AG09319 (cell line): ENCODE measurements at regions not wholly inside any gene's neighbourhood (a gene's known extent, or its start where the extent isn't known, plus 50 kb on each side); places are given as distances from the start of the nearest gene placed in this dataset.

ENCODE experiments used
- DNase-seq: peaks from one replicate; pipeline ENCODE4 v3.0.0-alpha.2; 2010; ENCODE audit warnings: low read depth; ENCODE audit errors: extremely low read depth
- TF ChIP-seq, protein P1 (sequence below): IDR thresholded peaks from 2 replicates; pipeline ENCODE4 v1.5.1; 2011; ENCODE audit warnings: low read depth, mild to moderate bottlenecking, inconsistent platforms, low read length, moderate library complexity

DNA sequence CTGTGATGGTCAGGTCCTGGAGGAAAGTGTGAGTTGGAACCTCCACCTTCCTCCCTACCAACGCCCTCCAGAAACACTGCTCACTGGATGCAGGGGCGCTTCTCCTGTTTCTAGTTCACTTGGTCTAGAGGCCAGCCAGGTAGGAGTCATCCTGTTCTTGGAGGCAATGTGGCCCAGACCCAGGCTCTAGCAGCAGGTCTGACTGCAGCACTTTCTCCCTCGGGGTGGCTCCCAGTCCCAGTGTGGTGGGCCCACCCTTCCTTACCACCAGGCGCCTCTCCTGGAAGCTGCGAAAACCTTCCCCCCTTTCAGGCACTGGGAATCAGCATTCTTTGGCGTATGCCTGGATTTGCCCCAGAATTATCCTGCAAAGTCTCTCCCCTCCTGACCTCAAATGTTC lies 292.8 kb downstream of the SOX11 start:
- TF ChIP-seq, protein P1, sequence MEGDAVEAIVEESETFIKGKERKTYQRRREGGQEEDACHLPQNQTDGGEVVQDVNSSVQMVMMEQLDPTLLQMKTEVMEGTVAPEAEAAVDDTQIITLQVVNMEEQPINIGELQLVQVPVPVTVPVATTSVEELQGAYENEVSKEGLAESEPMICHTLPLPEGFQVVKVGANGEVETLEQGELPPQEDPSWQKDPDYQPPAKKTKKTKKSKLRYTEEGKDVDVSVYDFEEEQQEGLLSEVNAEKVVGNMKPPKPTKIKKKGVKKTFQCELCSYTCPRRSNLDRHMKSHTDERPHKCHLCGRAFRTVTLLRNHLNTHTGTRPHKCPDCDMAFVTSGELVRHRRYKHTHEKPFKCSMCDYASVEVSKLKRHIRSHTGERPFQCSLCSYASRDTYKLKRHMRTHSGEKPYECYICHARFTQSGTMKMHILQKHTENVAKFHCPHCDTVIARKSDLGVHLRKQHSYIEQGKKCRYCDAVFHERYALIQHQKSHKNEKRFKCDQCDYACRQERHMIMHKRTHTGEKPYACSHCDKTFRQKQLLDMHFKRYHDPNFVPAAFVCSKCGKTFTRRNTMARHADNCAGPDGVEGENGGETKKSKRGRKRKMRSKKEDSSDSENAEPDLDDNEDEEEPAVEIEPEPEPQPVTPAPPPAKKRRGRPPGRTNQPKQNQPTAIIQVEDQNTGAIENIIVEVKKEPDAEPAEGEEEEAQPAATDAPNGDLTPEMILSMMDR: no peak
- no peak for DNase-seq

DNA sequence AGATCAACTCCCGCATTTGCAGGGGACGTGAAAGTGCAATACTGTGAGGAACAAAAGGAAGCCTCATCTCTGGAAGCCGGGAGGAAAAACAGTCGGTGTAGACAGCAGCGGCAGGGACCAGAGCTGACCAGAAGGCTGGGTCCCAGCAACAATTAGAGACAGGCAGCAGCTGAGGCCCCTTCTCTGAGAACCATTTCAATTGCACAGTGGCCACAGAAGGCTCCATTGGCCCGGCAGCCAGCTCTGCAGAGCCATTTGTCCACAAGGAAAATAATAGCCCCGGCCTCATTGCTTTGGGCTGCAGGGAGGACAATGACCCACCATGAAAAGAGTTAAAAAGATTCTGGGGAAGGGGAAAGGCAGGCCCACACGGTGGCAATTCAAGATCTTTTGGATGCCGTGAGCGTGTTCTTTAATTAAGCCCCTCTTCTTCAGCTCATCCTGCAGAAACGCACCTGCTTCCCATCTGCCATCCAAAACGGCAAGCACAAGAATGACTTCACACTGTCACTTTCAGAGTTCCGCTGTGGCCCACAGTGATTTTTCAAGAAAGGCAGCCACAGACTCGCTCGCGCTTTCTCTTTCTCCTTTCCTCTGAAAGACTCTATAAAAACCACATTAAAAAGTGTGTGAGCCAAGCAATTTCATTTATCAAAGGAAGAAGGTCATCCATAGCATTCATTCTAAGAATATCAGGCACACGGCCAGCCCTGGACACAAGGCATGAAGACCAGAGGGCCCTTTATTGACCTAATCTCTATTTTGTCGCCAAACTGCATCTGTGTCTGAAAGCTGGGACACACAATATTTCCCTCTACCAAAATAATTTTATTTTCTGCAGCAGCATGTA lies 293.6 kb downstream of the SOX11 start:
- TF ChIP-seq, protein P1: no peak
- DNase-seq: no peak

GRCh38 chr2:5986801-5987787 lies 294.9 kb downstream of the SOX11 start:
- no peak for DNase-seq

GRCh38 chr2:5988120-5988519 lies 295.9 kb downstream of the SOX11 start:
- no peak for DNase-seq
- TF ChIP-seq, protein P1: no peak

More at GRCh38 chr2:5986801-5987787, 294.9 kb downstream of the SOX11 start:
- TF ChIP-seq, protein P1: no peak

- no peak for DNase-seq
- TF ChIP-seq, protein P1: no peak
Measured at GRCh38 chr2:5990086-5990485, 297.9 kb downstream of the SOX11 start.

DNA sequence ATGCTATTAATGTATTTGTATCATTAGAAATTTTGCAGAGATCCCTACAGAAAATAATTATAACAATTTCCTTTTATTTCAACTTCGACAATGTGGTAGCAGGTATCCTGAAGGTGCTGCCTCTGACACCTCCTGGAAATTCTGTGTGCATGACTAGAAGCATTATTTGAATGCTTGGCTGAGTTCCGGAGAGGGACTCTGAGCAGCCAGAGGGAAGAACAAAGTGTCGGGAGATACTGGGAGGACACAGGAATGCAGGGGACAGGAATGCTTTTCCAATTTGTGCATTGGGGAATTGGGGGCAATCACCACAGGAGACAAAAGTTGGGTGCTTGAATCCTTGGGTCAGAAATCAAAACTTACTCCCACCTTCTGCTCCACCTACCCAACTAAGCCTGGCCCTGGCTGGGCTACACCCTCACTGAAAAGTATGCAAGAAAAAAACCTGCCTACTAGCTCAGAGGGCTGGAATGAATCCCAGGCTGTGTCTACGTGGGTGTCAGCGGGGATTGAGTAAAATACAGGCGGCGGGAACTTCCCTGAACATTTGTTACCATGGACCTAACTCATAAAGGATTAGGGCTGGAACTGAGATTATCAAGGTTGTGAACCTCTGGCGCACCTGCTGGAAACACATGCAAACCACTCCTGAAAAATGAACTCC lies 299.3 kb downstream of the SOX11 start:
- no peak for DNase-seq
- TF ChIP-seq, protein P1: no peak
